Prostate gland (tissue), 2 donors: ENCODE measurements at regions not wholly inside any gene's neighbourhood (a gene's known extent, or its start where the extent isn't known, plus 50 kb on each side); places are given as distances from the start of the nearest gene placed in this dataset.

Experiments
- CTCF ChIP-seq, 4 experiments: fragments of 200-600 bp in 2 of 4; fragments of 450-650 bp in 2 of 4; sonication (generic) in 2 of 4; IDR thresholded peaks; 1 replicate in 3 of 4; 2 replicates in 1 of 4; pipeline ENCODE4 v1.5.1; 2016 to 2019; ENCODE audit warnings: antibody characterized with exemption in 4 of 4, mild to moderate bottlenecking in 2 of 4, moderate library complexity in 2 of 4
- POLR2A ChIP-seq: fragments of 450-650 bp; IDR thresholded peaks from one replicate; pipeline ENCODE4 v1.6.1; 2016; ENCODE audit warnings: antibody characterized with exemption, mild to moderate bottlenecking

- TF ChIP-seq CTCF (IDR thresholded peaks at IDR 0.05), result no peak
- no peak for TF ChIP-seq POLR2A
Measured at GRCh38 chr18:1578505-1578904, 673.8 kb downstream of the ADCYAP1 start.
